ENCODE measurements at regions not wholly inside any gene's neighbourhood (a gene's known extent, or its start where the extent isn't known, plus 50 kb on each side); places are given as distances from the start of the nearest gene placed in this dataset.

- Histone ChIP-seq H3K79me2 (replicated peaks; ENCODE audit: insufficient read depth, low read length) (no peaks in the 10 kb centered on the region), H3F3A (ENCODE audit: insufficient read depth, low read length, poor library complexity, severe bottlenecking) (no peaks in the 10 kb centered on the region), H3K9ac (ENCODE audit: low read length) (peak overlapping the region; percentile 14), H3K9me3 (ENCODE audit: low read length) (no peaks in the 10 kb centered on the region), H3K36me3 (ENCODE audit: insufficient read depth, low read length) (no peaks in the 10 kb centered on the region), H4K20me1 (ENCODE audit: insufficient read depth) (no peaks in the 10 kb centered on the region), H3K9me2 (ENCODE audit: insufficient read depth, low read length) (no peaks in the 10 kb centered on the region), H3K4me2 (ENCODE audit: low read length) (peak overlapping the region; percentile 2), H2AFZ (ENCODE audit: low read depth, low read length) (no peak overlapping the region), H3K27me3 (ENCODE audit: insufficient read depth, low read depth, low read length) (no peaks in the 10 kb centered on the region), H3K4me3 (ENCODE audit: low read length) (peak overlapping the region; percentile 5), H3K27ac (ENCODE audit: low read length) (peak overlapping the region; percentile 23)
- TF ChIP-seq RAD21 (conservative IDR thresholded peaks at IDR 0.05) (no peak), SMC3 (conservative IDR thresholded peaks at IDR 0.05; ENCODE audit: poor library complexity) (peak; percentile 13), POLR2AphosphoS5 (IDR thresholded peaks at IDR 0.05) (peak; percentile 90), TAF1 (IDR thresholded peaks at IDR 0.05; ENCODE audit: low read depth) (no peak), EP300 (conservative IDR thresholded peaks at IDR 0.05; ENCODE audit: poor library complexity, severe bottlenecking) (peak; percentile 99)
These were observed 333.6 kb upstream of the CAMK1G start for GRCh38 chr1:209249785-209250440.

GRCh38 chr1:209250861-209251636 is 332.5 kb upstream of the CAMK1G start:
- no peaks in the 10 kb centered on the region for H3K9me2 ChIP-seq (ENCODE audit: insufficient read depth, low read length)
- no peaks in the 10 kb centered on the region for H3F3A ChIP-seq (ENCODE audit: insufficient read depth, low read length, poor library complexity, severe bottlenecking)
- H3K27ac ChIP-seq (ENCODE audit: low read length): no peak overlapping the region
- no peaks in the 10 kb centered on the region for H3K36me3 ChIP-seq (ENCODE audit: insufficient read depth, low read length)
- H2AFZ ChIP-seq (ENCODE audit: low read depth, low read length): no peak overlapping the region
- no peaks in the 10 kb centered on the region for H3K27me3 ChIP-seq (ENCODE audit: insufficient read depth, low read depth, low read length)
- no peak overlapping the region for H3K4me2 ChIP-seq (ENCODE audit: low read length)
- H4K20me1 ChIP-seq (ENCODE audit: insufficient read depth): no peaks in the 10 kb centered on the region
- H3K79me2 ChIP-seq (replicated peaks; ENCODE audit: insufficient read depth, low read length): no peaks in the 10 kb centered on the region
- peak overlapping the region; percentile 5 for H3K4me3 ChIP-seq (ENCODE audit: low read length)
- no peaks in the 10 kb centered on the region for H3K9me3 ChIP-seq (ENCODE audit: low read length)
- TF ChIP-seq RAD21 (conservative IDR thresholded peaks at IDR 0.05): no peak
- TF ChIP-seq CTCF (IDR thresholded peaks at IDR 0.05; ENCODE audit: poor library complexity, severe bottlenecking): no peak
- TF ChIP-seq EP300 (conservative IDR thresholded peaks at IDR 0.05; ENCODE audit: poor library complexity, severe bottlenecking): no peak
- no peak for TF ChIP-seq TAF1 (IDR thresholded peaks at IDR 0.05; ENCODE audit: low read depth)
- TF ChIP-seq REST (IDR thresholded peaks at IDR 0.05; ENCODE audit: borderline replicate concordance): no peak
- TF ChIP-seq POLR2AphosphoS5 (IDR thresholded peaks at IDR 0.05): no peak
- no peak for TF ChIP-seq EZH2 (IDR thresholded peaks at IDR 0.05; ENCODE audit: borderline replicate concordance, insufficient read depth, low read length, poor library complexity, severe bottlenecking)
- TF ChIP-seq SMC3 (conservative IDR thresholded peaks at IDR 0.05; ENCODE audit: poor library complexity): no peak
- no peak for TF ChIP-seq MXI1 (conservative IDR thresholded peaks at IDR 0.05; ENCODE audit: poor library complexity, severe bottlenecking)
- no peak overlapping the region for H3K9ac ChIP-seq (ENCODE audit: low read length)
